Endothelial cell of umbilical vein (primary cell): ENCODE measurements at regions not wholly inside any gene's neighbourhood (a gene's known extent, or its start where the extent isn't known, plus 50 kb on each side); places are given as distances from the start of the nearest gene placed in this dataset.

Experiments used
- BruUV-seq: library from RNA; stranded (reverse); fragments of 400-500 nt; replicated peaks from 2 replicates; lab custom pipeline; 2021; lab: Mats Ljungman, UMichigan
- CTCF ChIA-PET: fragments of 300-600, 350-600 bp; sonication (Branson Sonifier 250); formaldehyde crosslinking; loops from one replicate; lab custom pipeline; 2021; ENCODE audit warnings: antibody characterized with exemption, inconsistent platforms; lab: Charles Lee
- POLR2A ChIA-PET: fragments of 300-600, 350-600 bp; sonication (Branson Sonifier 250); formaldehyde crosslinking; loops from one replicate; lab custom pipeline; 2021; ENCODE audit warnings: antibody characterized with exemption, inconsistent platforms; lab: Charles Lee
- DNase-seq: peaks from one replicate; pipeline ENCODE4 v3.0.0-alpha.2; 2011; ENCODE audit warnings: low read depth, low spot score
- FAIRE-seq: peaks from 2 replicates; lab custom pipeline; 2011; peaks lifted over from hg19 to GRCh38; lab: Jason Lieb, UNC
- H2AFZ ChIP-seq: 2 replicates; pipeline ENCODE4 v1.6.0; 2012; ENCODE audit warnings: low read depth, low read length, control low read depth, inconsistent platforms
- H3K27ac ChIP-seq: 2 replicates; pipeline ENCODE4 v1.5.1; 2011; ENCODE audit warnings: low read depth, mild to moderate bottlenecking, control low read depth, low read length, moderate library complexity; ENCODE audit not compliant: insufficient read depth
- H3K27me3 ChIP-seq, 2 experiments: 2 replicates each; pipeline versions ENCODE4 v1.6.0 to v1.6.1; 2011; ENCODE audit warnings: low read length in 2 of 2, mixed read lengths in 1 of 2; ENCODE audit not compliant: control insufficient read depth in 2 of 2, insufficient read depth in 2 of 2
- H3K36me3 ChIP-seq, 2 experiments: 2 replicates in 1 of 2; 3 replicates in 1 of 2; pipeline ENCODE4 v1.5.1; 2011; ENCODE audit warnings: low read length in 2 of 2, mild to moderate bottlenecking in 1 of 2, moderate library complexity in 1 of 2; ENCODE audit not compliant: control insufficient read depth in 2 of 2, insufficient read depth in 2 of 2; ENCODE audit errors: extremely low read depth in 1 of 2
- H3K4me1 ChIP-seq: 3 replicates; pipeline ENCODE4 v1.5.1; 2011; ENCODE audit warnings: mild to moderate bottlenecking, low read length; ENCODE audit not compliant: control insufficient read depth, insufficient read depth; ENCODE audit errors: extremely low read depth
- H3K4me2 ChIP-seq: 2 replicates; pipeline ENCODE4 v1.6.1; 2011; ENCODE audit warnings: low read length, control low read depth, mixed read lengths; ENCODE audit not compliant: insufficient read depth
- H3K4me3 ChIP-seq, 3 experiments: fragments of 200-600 bp in 1 of 3; sonication (generic), shearing (Covaris generic) in 1 of 3; replicated peaks in 1 of 3; 2 replicates each; pipeline ENCODE4 v1.5.1; 2011 to 2016; ENCODE audit warnings: control low read depth in 3 of 3, low read length in 3 of 3, mild to moderate bottlenecking in 2 of 3, inconsistent platforms in 1 of 3, low read depth in 1 of 3, moderate library complexity in 1 of 3; ENCODE audit not compliant: insufficient read depth in 1 of 3
- H3K79me2 ChIP-seq: 2 replicates; pipeline ENCODE4 v1.6.0; 2012; ENCODE audit warnings: low read length, inconsistent platforms; ENCODE audit not compliant: control insufficient read depth, insufficient read depth
- H3K9ac ChIP-seq: replicated peaks from 2 replicates; pipeline ENCODE3; 2011; ENCODE audit warnings: low read length, control low read depth; ENCODE audit not compliant: insufficient read depth; ENCODE audit errors: extremely low read depth
- H3K9me1 ChIP-seq: replicated peaks from 3 replicates; pipeline ENCODE4 v1.6.0; 2011; ENCODE audit warnings: mild to moderate bottlenecking, low read length; ENCODE audit not compliant: control insufficient read depth, insufficient read depth; ENCODE audit errors: extremely low read depth
- H3K9me3 ChIP-seq: replicated peaks from 2 replicates; pipeline ENCODE4 v1.5.1; 2012; ENCODE audit warnings: low read length, inconsistent platforms; ENCODE audit not compliant: control insufficient read depth, insufficient read depth
- H4K20me1 ChIP-seq: replicated peaks from 2 replicates; pipeline ENCODE3; 2011; ENCODE audit warnings: mild to moderate bottlenecking, low read length; ENCODE audit not compliant: control insufficient read depth, insufficient read depth; ENCODE audit errors: extremely low read depth
- CTCF ChIP-seq, 2 donors: IDR thresholded peaks; 1 replicate in 1 of 2; 2 replicates in 1 of 2; pipeline ENCODE4 v1.5.1; 2011; ENCODE audit warnings: low read length in 2 of 2, mild to moderate bottlenecking in 2 of 2, moderate library complexity in 2 of 2, control low read depth in 1 of 2, inconsistent platforms in 1 of 2, low read depth in 1 of 2; ENCODE audit not compliant: insufficient read depth in 1 of 2; ENCODE audit errors: extremely low read depth in 1 of 2
- EZH2 ChIP-seq: IDR thresholded peaks from 2 replicates; pipeline ENCODE4 v1.6.1; 2012; ENCODE audit warnings: borderline replicate concordance, low read depth, mild to moderate bottlenecking, moderate library complexity, low read length, inconsistent platforms; ENCODE audit not compliant: severe bottlenecking
- FOS ChIP-seq: IDR thresholded peaks from 2 replicates; pipeline ENCODE4 v1.6.1; 2011; ENCODE audit warnings: mild to moderate bottlenecking, low read length, moderate library complexity, borderline replicate concordance; ENCODE audit not compliant: insufficient read depth
- GATA2 ChIP-seq: IDR thresholded peaks from 2 replicates; pipeline ENCODE4 v1.7.0; 2011; ENCODE audit warnings: low read depth, mild to moderate bottlenecking, moderate library complexity, mixed read lengths, low read length; ENCODE audit not compliant: insufficient read length, insufficient read depth
- JUN ChIP-seq: IDR thresholded peaks from 2 replicates; pipeline ENCODE4 v1.6.1; 2011; ENCODE audit warnings: borderline replicate concordance, low read depth; ENCODE audit not compliant: insufficient read length, insufficient read depth
- MYC ChIP-seq: IDR thresholded peaks from one replicate; pipeline ENCODE4 v1.6.1; 2011; ENCODE audit warnings: mild to moderate bottlenecking, low read depth, low read length
- POLR2A ChIP-seq: IDR thresholded peaks from 2 replicates; pipeline ENCODE4 v1.6.1; 2012; ENCODE audit warnings: low read depth, mild to moderate bottlenecking, control low read depth, low read length
- POLR2AphosphoS5 ChIP-seq: IDR thresholded peaks from 2 replicates; pipeline ENCODE4 v1.6.1; 2012; ENCODE audit warnings: low read depth, mild to moderate bottlenecking, control low read depth, low read length, moderate library complexity; ENCODE audit not compliant: insufficient read depth
- dilution Hi-C: fragments of 300-500 bp; cut with MboI; formaldehyde crosslinking; loops from one replicate; pipeline ENCODE4 v1.15.0; 2019; ENCODE audit warnings: low sequenced_read_pairs; ENCODE audit not compliant: extremely low pct_ligation_motif_present
- intact Hi-C: fragments of 100-400 bp; cut with micrococcal nuclease; formaldehyde crosslinking; loops from one replicate; pipeline ENCODE4 v1.10.0; 2022
- TF ChIP-seq, protein P1 (sequence below): IDR thresholded peaks from 2 replicates; pipeline ENCODE4 v1.6.1; 2011; ENCODE audit not compliant: insufficient read depth, insufficient read length

DNA sequence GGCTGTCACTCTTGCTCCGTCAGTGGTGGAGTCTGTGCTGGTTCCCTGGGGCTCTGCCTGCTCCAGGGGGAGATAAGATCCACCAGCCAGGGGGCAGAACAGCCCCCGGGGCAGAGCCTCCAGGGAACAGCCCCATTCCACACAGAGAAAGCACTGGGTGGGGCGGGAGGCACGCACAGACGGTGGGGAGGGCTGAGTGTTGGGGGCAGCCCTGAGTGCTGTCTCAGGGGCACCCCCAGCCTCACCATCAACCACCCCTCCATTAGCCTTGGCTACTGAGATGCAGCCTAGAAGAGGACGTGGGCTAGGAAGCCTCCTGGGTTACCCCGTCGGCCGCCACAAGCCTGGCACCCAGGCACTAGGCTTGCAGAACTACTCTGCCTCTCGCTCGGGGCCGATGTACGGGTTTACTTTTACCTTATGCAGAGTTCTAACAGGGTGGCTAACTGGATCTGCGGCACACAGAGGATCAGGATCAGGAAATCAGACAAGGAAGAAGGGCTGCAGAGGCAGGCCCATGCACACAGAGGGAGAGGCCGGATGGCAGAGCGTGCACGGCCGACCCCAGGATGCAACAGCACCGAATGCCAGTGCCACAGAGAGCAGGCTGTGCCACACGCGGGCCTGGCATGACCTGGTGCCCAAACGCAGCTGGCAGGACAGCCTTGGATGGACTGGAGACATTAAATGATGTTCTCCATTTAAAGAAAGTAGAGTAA is 140.5 kb downstream of the CTTN start:
- TF ChIP-seq POLR2AphosphoS5 (no peak), EZH2 (no peak), GATA2 (no peak), FOS (no peak), JUN (no peak), MYC (no peak), CTCF (IDR thresholded peaks at IDR 0.05; ENCODE audit: extremely low read depth in 1 of 2, insufficient read depth in 1 of 2, low read depth in 1 of 2, low read length in 2 of 2) (no peak), POLR2A (no peak)
- TF ChIP-seq, protein P1, sequence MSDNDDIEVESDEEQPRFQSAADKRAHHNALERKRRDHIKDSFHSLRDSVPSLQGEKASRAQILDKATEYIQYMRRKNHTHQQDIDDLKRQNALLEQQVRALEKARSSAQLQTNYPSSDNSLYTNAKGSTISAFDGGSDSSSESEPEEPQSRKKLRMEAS: no peak
- no peaks in the 10 kb centered on the region for H4K20me1 ChIP-seq
- H2AFZ ChIP-seq: no peak overlapping the region
- intact Hi-C loops (no loop called here), dilution Hi-C loops (no loop called here)
- H3K27ac ChIP-seq: no peak overlapping the region
- no TSS peak for BruUV-seq
- H3K9ac ChIP-seq: no peak overlapping the region
- POLR2A ChIA-PET: no interaction called here
- H3K79me2 ChIP-seq: no peaks in the 10 kb centered on the region
- CTCF ChIA-PET: no interaction called here
- no peak overlapping the region for H3K4me3 ChIP-seq
- no peaks in the 10 kb centered on the region for H3K27me3 ChIP-seq
- no peaks in the 10 kb centered on the region for H3K9me3 ChIP-seq
- H3K4me2 ChIP-seq: no peak overlapping the region
- no peaks in the 10 kb centered on the region for H3K4me1 ChIP-seq
- no peaks in the 10 kb centered on the region for H3K36me3 ChIP-seq
- FAIRE-seq (no peak), DNase-seq (no peak)
- H3K9me1 ChIP-seq: no peaks in the 10 kb centered on the region
